Endothelial cell of umbilical vein (primary cell): ENCODE measurements at regions not wholly inside any gene's neighbourhood (a gene's known extent, or its start where the extent isn't known, plus 50 kb on each side); places are given as distances from the start of the nearest gene placed in this dataset.

ENCODE experiments used
- BruUV-seq: library from RNA; stranded (reverse); fragments of 400-500 nt; replicated peaks from 2 replicates; lab custom pipeline; 2021; lab: Mats Ljungman, UMichigan
- CTCF ChIA-PET: fragments of 300-600, 350-600 bp; sonication (Branson Sonifier 250); formaldehyde crosslinking; loops from one replicate; lab custom pipeline; 2021; ENCODE audit warnings: antibody characterized with exemption, inconsistent platforms; lab: Charles Lee
- POLR2A ChIA-PET: fragments of 300-600, 350-600 bp; sonication (Branson Sonifier 250); formaldehyde crosslinking; loops from one replicate; lab custom pipeline; 2021; ENCODE audit warnings: antibody characterized with exemption, inconsistent platforms; lab: Charles Lee
- DNase-seq: peaks from one replicate; pipeline ENCODE4 v3.0.0-alpha.2; 2011; ENCODE audit warnings: low read depth, low spot score
- FAIRE-seq: peaks from 2 replicates; lab custom pipeline; 2011; peaks lifted over from hg19 to GRCh38; lab: Jason Lieb, UNC
- H2AFZ ChIP-seq: 2 replicates; pipeline ENCODE4 v1.6.0; 2012; ENCODE audit warnings: low read depth, low read length, control low read depth, inconsistent platforms
- H3K27ac ChIP-seq: 2 replicates; pipeline ENCODE4 v1.5.1; 2011; ENCODE audit warnings: low read depth, mild to moderate bottlenecking, control low read depth, low read length, moderate library complexity; ENCODE audit not compliant: insufficient read depth
- H3K27me3 ChIP-seq, 2 experiments: 2 replicates each; pipeline versions ENCODE4 v1.6.0 to v1.6.1; 2011; ENCODE audit warnings: low read length in 2 of 2, mixed read lengths in 1 of 2; ENCODE audit not compliant: control insufficient read depth in 2 of 2, insufficient read depth in 2 of 2
- H3K36me3 ChIP-seq, 2 experiments: 2 replicates in 1 of 2; 3 replicates in 1 of 2; pipeline ENCODE4 v1.5.1; 2011; ENCODE audit warnings: low read length in 2 of 2, mild to moderate bottlenecking in 1 of 2, moderate library complexity in 1 of 2; ENCODE audit not compliant: control insufficient read depth in 2 of 2, insufficient read depth in 2 of 2; ENCODE audit errors: extremely low read depth in 1 of 2
- H3K4me1 ChIP-seq: 3 replicates; pipeline ENCODE4 v1.5.1; 2011; ENCODE audit warnings: mild to moderate bottlenecking, low read length; ENCODE audit not compliant: control insufficient read depth, insufficient read depth; ENCODE audit errors: extremely low read depth
- H3K4me2 ChIP-seq: 2 replicates; pipeline ENCODE4 v1.6.1; 2011; ENCODE audit warnings: low read length, control low read depth, mixed read lengths; ENCODE audit not compliant: insufficient read depth
- H3K4me3 ChIP-seq, 3 experiments: fragments of 200-600 bp in 1 of 3; sonication (generic), shearing (Covaris generic) in 1 of 3; replicated peaks in 1 of 3; 2 replicates each; pipeline ENCODE4 v1.5.1; 2011 to 2016; ENCODE audit warnings: control low read depth in 3 of 3, low read length in 3 of 3, mild to moderate bottlenecking in 2 of 3, inconsistent platforms in 1 of 3, low read depth in 1 of 3, moderate library complexity in 1 of 3; ENCODE audit not compliant: insufficient read depth in 1 of 3
- H3K79me2 ChIP-seq: 2 replicates; pipeline ENCODE4 v1.6.0; 2012; ENCODE audit warnings: low read length, inconsistent platforms; ENCODE audit not compliant: control insufficient read depth, insufficient read depth
- H3K9ac ChIP-seq: replicated peaks from 2 replicates; pipeline ENCODE3; 2011; ENCODE audit warnings: low read length, control low read depth; ENCODE audit not compliant: insufficient read depth; ENCODE audit errors: extremely low read depth
- H3K9me1 ChIP-seq: replicated peaks from 3 replicates; pipeline ENCODE4 v1.6.0; 2011; ENCODE audit warnings: mild to moderate bottlenecking, low read length; ENCODE audit not compliant: control insufficient read depth, insufficient read depth; ENCODE audit errors: extremely low read depth
- H3K9me3 ChIP-seq: replicated peaks from 2 replicates; pipeline ENCODE4 v1.5.1; 2012; ENCODE audit warnings: low read length, inconsistent platforms; ENCODE audit not compliant: control insufficient read depth, insufficient read depth
- H4K20me1 ChIP-seq: replicated peaks from 2 replicates; pipeline ENCODE3; 2011; ENCODE audit warnings: mild to moderate bottlenecking, low read length; ENCODE audit not compliant: control insufficient read depth, insufficient read depth; ENCODE audit errors: extremely low read depth
- CTCF ChIP-seq, 2 donors: IDR thresholded peaks; 1 replicate in 1 of 2; 2 replicates in 1 of 2; pipeline ENCODE4 v1.5.1; 2011; ENCODE audit warnings: low read length in 2 of 2, mild to moderate bottlenecking in 2 of 2, moderate library complexity in 2 of 2, control low read depth in 1 of 2, inconsistent platforms in 1 of 2, low read depth in 1 of 2; ENCODE audit not compliant: insufficient read depth in 1 of 2; ENCODE audit errors: extremely low read depth in 1 of 2
- EZH2 ChIP-seq: IDR thresholded peaks from 2 replicates; pipeline ENCODE4 v1.6.1; 2012; ENCODE audit warnings: borderline replicate concordance, low read depth, mild to moderate bottlenecking, moderate library complexity, low read length, inconsistent platforms; ENCODE audit not compliant: severe bottlenecking
- FOS ChIP-seq: IDR thresholded peaks from 2 replicates; pipeline ENCODE4 v1.6.1; 2011; ENCODE audit warnings: mild to moderate bottlenecking, low read length, moderate library complexity, borderline replicate concordance; ENCODE audit not compliant: insufficient read depth
- GATA2 ChIP-seq: IDR thresholded peaks from 2 replicates; pipeline ENCODE4 v1.7.0; 2011; ENCODE audit warnings: low read depth, mild to moderate bottlenecking, moderate library complexity, mixed read lengths, low read length; ENCODE audit not compliant: insufficient read length, insufficient read depth
- JUN ChIP-seq: IDR thresholded peaks from 2 replicates; pipeline ENCODE4 v1.6.1; 2011; ENCODE audit warnings: borderline replicate concordance, low read depth; ENCODE audit not compliant: insufficient read length, insufficient read depth
- MYC ChIP-seq: IDR thresholded peaks from one replicate; pipeline ENCODE4 v1.6.1; 2011; ENCODE audit warnings: mild to moderate bottlenecking, low read depth, low read length
- POLR2A ChIP-seq: IDR thresholded peaks from 2 replicates; pipeline ENCODE4 v1.6.1; 2012; ENCODE audit warnings: low read depth, mild to moderate bottlenecking, control low read depth, low read length
- POLR2AphosphoS5 ChIP-seq: IDR thresholded peaks from 2 replicates; pipeline ENCODE4 v1.6.1; 2012; ENCODE audit warnings: low read depth, mild to moderate bottlenecking, control low read depth, low read length, moderate library complexity; ENCODE audit not compliant: insufficient read depth
- dilution Hi-C: fragments of 300-500 bp; cut with MboI; formaldehyde crosslinking; loops from one replicate; pipeline ENCODE4 v1.15.0; 2019; ENCODE audit warnings: low sequenced_read_pairs; ENCODE audit not compliant: extremely low pct_ligation_motif_present
- intact Hi-C: fragments of 100-400 bp; cut with micrococcal nuclease; formaldehyde crosslinking; loops from one replicate; pipeline ENCODE4 v1.10.0; 2022

DNA sequence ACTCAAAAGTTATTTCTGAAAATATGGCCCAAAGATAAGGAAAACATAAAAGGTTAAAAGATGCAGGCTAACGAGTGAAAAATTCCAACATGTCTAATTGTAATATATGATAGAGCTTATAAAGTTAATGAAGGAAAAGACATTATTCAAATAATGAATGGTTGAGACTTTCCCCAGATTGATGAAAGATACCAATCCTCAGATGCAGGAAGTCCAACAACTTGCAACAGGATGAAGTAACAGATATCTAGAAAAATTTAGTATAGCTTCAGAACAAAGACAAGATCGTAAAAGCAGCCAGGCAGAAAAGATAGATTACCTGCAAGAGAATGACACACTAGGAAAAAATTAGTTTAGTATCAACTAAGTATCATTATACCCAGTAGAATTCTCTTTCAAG lies 546.4 kb upstream of the PPP2R3A start:
- Histone ChIP-seq H3K4me2 (no peak overlapping the region), H3K9me1 (no peaks in the 10 kb centered on the region), H4K20me1 (no peaks in the 10 kb centered on the region), H3K9me3 (no peaks in the 10 kb centered on the region), H2AFZ (no peak overlapping the region), H3K4me1 (no peaks in the 10 kb centered on the region), H3K4me3 (no peak overlapping the region), H3K79me2 (no peaks in the 10 kb centered on the region), H3K36me3 (no peaks in the 10 kb centered on the region), H3K9ac (no peak overlapping the region), H3K27ac (no peak overlapping the region), H3K27me3 (no peaks in the 10 kb centered on the region)
- no TSS peak for BruUV-seq
- POLR2A ChIA-PET, result no interaction called here
- TF ChIP-seq MYC, result no peak
- TF ChIP-seq CTCF (IDR thresholded peaks at IDR 0.05; ENCODE audit: extremely low read depth in 1 of 2, insufficient read depth in 1 of 2, low read depth in 1 of 2, low read length in 2 of 2), result no peak
- TF ChIP-seq POLR2AphosphoS5, result no peak
- TF ChIP-seq EZH2, result no peak
- TF ChIP-seq GATA2, result no peak
- TF ChIP-seq POLR2A, result no peak
- no peak for TF ChIP-seq FOS
- no peak for TF ChIP-seq JUN
- intact Hi-C loops (no loop called here), dilution Hi-C loops (no loop called here)
- FAIRE-seq (no peak), DNase-seq (no peak)
- CTCF ChIA-PET, result no interaction called here
